OCI-LY1 (cell line): ENCODE measurements at regions not wholly inside any gene's neighbourhood (a gene's known extent, or its start where the extent isn't known, plus 50 kb on each side); places are given as distances from the start of the nearest gene placed in this dataset.
"Not testable (repeated sequence)": the region's sequence is repeated elsewhere in the genome, so short reads cannot be mapped to it uniquely, and the experiment has no call there.

Source experiments
- H2AFZ ChIP-seq: fragments of 200-600 bp; sonication (generic), shearing (Covaris generic); 2 replicates; pipeline ENCODE4 v1.6.0; 2014; ENCODE audit warnings: antibody characterized with exemption, mild to moderate bottlenecking, low read length
- H3F3A ChIP-seq: fragments of 200-600 bp; sonication (generic), shearing (Covaris generic); 2 replicates; pipeline ENCODE4 v1.6.0; 2014; ENCODE audit warnings: mild to moderate bottlenecking, antibody characterized with exemption, low read length, moderate library complexity; ENCODE audit not compliant: insufficient read depth
- H3K27ac ChIP-seq: fragments of 200-600 bp; sonication (generic); 2 replicates; pipeline ENCODE4 v1.5.1; 2014; ENCODE audit warnings: low read length, mixed run types, mild to moderate bottlenecking, low read depth; ENCODE audit not compliant: poor library complexity, severe bottlenecking
- H3K27me3 ChIP-seq: fragments of 200-600 bp; sonication (generic); 2 replicates; pipeline ENCODE4 v1.6.0; 2014; ENCODE audit warnings: antibody characterized with exemption, mild to moderate bottlenecking, low read length, moderate library complexity; ENCODE audit not compliant: insufficient read depth
- H3K36me3 ChIP-seq: fragments of 200-600 bp; sonication (generic); 2 replicates; pipeline ENCODE4 v1.6.1; 2014; ENCODE audit warnings: mild to moderate bottlenecking, antibody characterized with exemption, low read length, moderate library complexity, mixed read lengths; ENCODE audit not compliant: insufficient read depth
- H3K4me1 ChIP-seq: fragments of 200-600 bp; sonication (generic); 2 replicates; pipeline ENCODE4 v1.5.1; 2014; ENCODE audit warnings: mild to moderate bottlenecking, low read length, moderate library complexity; ENCODE audit not compliant: insufficient read depth, severe bottlenecking
- H3K4me2 ChIP-seq: fragments of 200-600 bp; sonication (generic), shearing (Covaris generic); 2 replicates; pipeline ENCODE4 v1.6.1; 2014; ENCODE audit warnings: low read length
- H3K4me3 ChIP-seq: fragments of 200-600 bp; sonication (generic); 2 replicates; pipeline ENCODE4 v1.5.1; 2014; ENCODE audit warnings: low read length, low read depth, mild to moderate bottlenecking, mixed read lengths; ENCODE audit not compliant: poor library complexity, severe bottlenecking
- H3K79me2 ChIP-seq: fragments of 200-600 bp; shearing (Covaris generic); 2 replicates; pipeline ENCODE4 v1.6.1; 2016; ENCODE audit warnings: mixed run types, low read length, mixed read lengths; ENCODE audit not compliant: insufficient read depth
- H3K9ac ChIP-seq: fragments of 200-600 bp; sonication (generic), shearing (Covaris generic); 2 replicates; pipeline ENCODE4 v1.6.1; 2014; ENCODE audit warnings: mild to moderate bottlenecking, low read length, mixed read lengths
- H3K9me2 ChIP-seq: fragments of 200-600 bp; sonication (generic), shearing (Covaris generic); 2 replicates; pipeline ENCODE4 v1.6.1; 2014; ENCODE audit warnings: low read depth, mild to moderate bottlenecking, low read length, mixed read lengths
- H3K9me3 ChIP-seq: fragments of 200-600 bp; shearing (Covaris generic); 2 replicates; pipeline ENCODE4 v1.6.1; 2014; ENCODE audit warnings: low read length, mixed read lengths
- H4K20me1 ChIP-seq: fragments of 200-600 bp; sonication (generic), shearing (Covaris generic); 2 replicates; pipeline ENCODE4 v1.6.0; 2016; ENCODE audit warnings: mild to moderate bottlenecking, low read length; ENCODE audit not compliant: insufficient read depth

GRCh38 chr21:6110716-6111343 is 4410.6 kb upstream of the TPTE start:
- H3K27ac ChIP-seq, H3F3A ChIP-seq: not testable (repeated sequence)

DNA sequence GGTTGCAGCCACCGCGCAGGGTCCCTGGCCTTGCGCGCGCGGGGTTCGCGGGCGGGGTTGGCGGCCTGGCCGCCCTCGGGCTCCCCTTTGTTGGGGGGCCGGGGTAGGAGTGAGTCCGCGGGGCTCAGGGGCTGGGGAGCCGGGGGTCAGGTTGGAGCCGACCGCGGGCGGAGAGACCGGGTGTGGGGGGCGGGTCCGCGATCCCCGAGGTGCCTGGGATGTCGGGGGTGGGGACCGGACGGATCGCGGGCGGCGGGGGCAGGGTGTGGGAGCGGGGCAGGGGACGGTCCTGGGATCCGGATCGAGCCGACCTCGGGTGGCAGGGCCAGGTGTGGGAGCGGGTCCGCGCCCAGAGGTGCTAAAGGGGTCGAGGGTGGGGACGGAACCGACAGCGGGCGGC is 4410.0 kb upstream of the TPTE start:
- H3K4me3 ChIP-seq = peak overlapping the region; percentile 45
- not testable (repeated sequence) for H3K9me2 ChIP-seq, H2AFZ ChIP-seq, H3K36me3 ChIP-seq, H3K4me1 ChIP-seq, H3K27ac ChIP-seq, H3K9ac ChIP-seq, H3K27me3 ChIP-seq, H3K79me2 ChIP-seq, H3K9me3 ChIP-seq, H3F3A ChIP-seq, H3K4me2 ChIP-seq, H4K20me1 ChIP-seq

More at GRCh38 chr21:6110716-6111343, 4410.6 kb upstream of the TPTE start:
- H4K20me1 ChIP-seq, H3K9me3 ChIP-seq, H3K27me3 ChIP-seq, H3K36me3 ChIP-seq, H2AFZ ChIP-seq, H3K9me2 ChIP-seq, H3K79me2 ChIP-seq, H3K4me2 ChIP-seq, H3K9ac ChIP-seq, H3K4me1 ChIP-seq: not testable (repeated sequence)
- H3K4me3 ChIP-seq = peak overlapping the region; percentile 45

GRCh38 chr21:6118336-6118735 is 4403.0 kb upstream of the TPTE start:
- H3F3A ChIP-seq, H2AFZ ChIP-seq, H4K20me1 ChIP-seq, H3K9ac ChIP-seq, H3K4me3 ChIP-seq, H3K36me3 ChIP-seq, H3K4me1 ChIP-seq, H3K79me2 ChIP-seq, H3K27me3 ChIP-seq, H3K4me2 ChIP-seq, H3K9me3 ChIP-seq, H3K27ac ChIP-seq, H3K9me2 ChIP-seq: not testable (repeated sequence)

GRCh38 chr21:6120863-6121262 is 4400.5 kb upstream of the TPTE start:
- not testable (repeated sequence) for H3K79me2 ChIP-seq, H3K27me3 ChIP-seq, H3K9me3 ChIP-seq, H3F3A ChIP-seq, H3K36me3 ChIP-seq, H3K4me1 ChIP-seq, H2AFZ ChIP-seq, H3K4me2 ChIP-seq, H4K20me1 ChIP-seq, H3K27ac ChIP-seq, H3K4me3 ChIP-seq, H3K9me2 ChIP-seq, H3K9ac ChIP-seq

DNA sequence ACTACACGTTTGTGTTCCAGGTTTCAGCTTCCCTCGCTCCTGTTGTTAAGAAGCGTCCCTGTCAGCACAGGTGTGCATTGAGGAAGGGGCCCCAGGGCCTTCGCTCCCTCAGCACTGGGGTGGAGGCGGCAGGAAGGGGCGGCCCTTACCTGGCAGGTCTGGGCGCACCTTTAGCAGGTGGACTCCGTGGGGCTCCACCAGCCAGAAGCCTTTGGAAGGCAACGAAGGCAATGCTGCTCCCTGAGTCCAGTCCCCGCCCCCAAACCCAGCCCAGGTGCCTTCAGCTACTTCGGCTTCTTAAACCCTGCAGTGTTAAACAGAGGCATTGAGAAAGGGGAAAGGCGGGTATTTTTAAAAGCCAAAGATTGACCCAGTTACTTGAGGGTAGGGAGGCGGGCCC is 4398.8 kb upstream of the TPTE start:
- H3K36me3 ChIP-seq, H3K4me2 ChIP-seq, H3K4me3 ChIP-seq: not testable (repeated sequence)

GRCh38 chr21:6123224-6123623 is 4398.2 kb upstream of the TPTE start:
- H3K79me2 ChIP-seq, H3K9me3 ChIP-seq: not testable (repeated sequence)

More for the DNA sequence above, 4398.8 kb upstream of the TPTE start:
- H3K9me2 ChIP-seq, H3K9me3 ChIP-seq, H2AFZ ChIP-seq, H3K4me1 ChIP-seq, H4K20me1 ChIP-seq, H3F3A ChIP-seq, H3K79me2 ChIP-seq, H3K9ac ChIP-seq, H3K27me3 ChIP-seq: not testable (repeated sequence)
- peak overlapping the region; percentile 74 for H3K27ac ChIP-seq

DNA sequence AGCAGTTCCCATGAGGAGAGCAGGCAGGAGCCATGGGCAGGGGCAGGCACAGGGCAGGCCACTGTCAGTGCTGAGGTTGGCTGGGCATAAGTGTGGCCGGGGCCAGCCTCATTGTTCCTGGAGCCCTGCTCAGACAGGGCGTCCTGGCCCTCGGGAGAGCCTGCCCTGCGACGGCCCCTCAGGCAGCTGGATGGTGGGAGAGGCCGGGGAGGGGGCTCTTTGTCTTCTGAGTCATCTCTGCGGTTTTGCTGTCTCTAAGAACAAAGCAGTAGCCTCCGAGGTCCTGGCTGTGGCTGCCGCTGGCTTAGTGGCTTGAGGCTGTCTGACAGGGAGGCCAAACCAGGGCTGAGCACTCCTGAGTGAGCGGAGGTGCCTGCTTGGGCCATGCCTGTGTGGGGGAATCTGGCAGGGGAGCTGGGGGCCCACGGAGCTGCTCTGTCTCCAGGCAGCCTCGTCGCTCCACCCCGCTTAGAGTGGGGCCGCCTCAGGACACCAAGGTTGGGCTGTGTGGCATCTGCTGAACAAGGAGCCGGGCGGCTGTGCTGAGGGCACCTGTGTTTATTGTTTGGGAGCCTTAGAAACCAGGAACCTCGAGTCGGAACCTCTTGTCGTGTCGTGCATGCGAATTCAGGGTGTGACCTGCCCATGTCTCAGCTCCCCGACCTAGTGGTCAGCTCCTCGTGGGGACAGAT is 4395.7 kb upstream of the TPTE start:
- H3K4me1 ChIP-seq, H3K9me2 ChIP-seq, H3K9me3 ChIP-seq, H3F3A ChIP-seq, H3K36me3 ChIP-seq, H2AFZ ChIP-seq, H3K9ac ChIP-seq, H3K27me3 ChIP-seq, H3K27ac ChIP-seq, H3K79me2 ChIP-seq, H3K4me3 ChIP-seq, H3K4me2 ChIP-seq, H4K20me1 ChIP-seq: not testable (repeated sequence)

More at GRCh38 chr21:6123224-6123623, 4398.2 kb upstream of the TPTE start:
- not testable (repeated sequence) for H3K4me2 ChIP-seq, H2AFZ ChIP-seq, H4K20me1 ChIP-seq, H3K4me3 ChIP-seq, H3F3A ChIP-seq, H3K27me3 ChIP-seq, H3K36me3 ChIP-seq, H3K9ac ChIP-seq, H3K9me2 ChIP-seq, H3K4me1 ChIP-seq
- H3K27ac ChIP-seq = peak overlapping the region; percentile 76
